CD4-positive, alpha-beta T cell treated with Interleukin-15 for 4 hours (primary cell): ENCODE measurements at regions not wholly inside any gene's neighbourhood (a gene's known extent, or its start where the extent isn't known, plus 50 kb on each side); places are given as distances from the start of the nearest gene placed in this dataset.
"Not testable (repeated sequence)": the region's sequence is repeated elsewhere in the genome, so short reads cannot be mapped to it uniquely, and the experiment has no call there.

Source experiments
- DNase-seq: peaks from one replicate; pipeline ENCODE4 v3.0.0-alpha.2; 2020; ENCODE audit warnings: low spot score

DNA sequence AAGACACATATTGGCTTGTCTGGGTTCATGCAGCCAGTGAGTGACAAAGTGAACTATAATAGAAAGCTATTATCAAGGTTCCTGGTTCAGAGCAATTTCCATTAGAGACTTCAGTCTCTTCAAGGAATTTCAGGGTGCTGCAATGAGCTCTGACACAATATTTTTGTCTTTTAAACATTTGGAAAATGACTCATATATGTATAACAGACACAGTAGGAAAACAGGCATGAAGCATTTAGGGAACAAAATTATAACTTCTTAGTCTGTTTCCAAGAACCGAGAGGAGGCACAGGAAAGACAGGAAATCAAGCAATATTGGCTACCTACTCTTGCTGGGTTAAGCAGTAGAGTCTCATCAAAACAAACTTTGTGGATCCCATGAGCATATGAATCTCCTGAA is 170.4 kb downstream of the PTPRC start:
- no peak for DNase-seq

DNA sequence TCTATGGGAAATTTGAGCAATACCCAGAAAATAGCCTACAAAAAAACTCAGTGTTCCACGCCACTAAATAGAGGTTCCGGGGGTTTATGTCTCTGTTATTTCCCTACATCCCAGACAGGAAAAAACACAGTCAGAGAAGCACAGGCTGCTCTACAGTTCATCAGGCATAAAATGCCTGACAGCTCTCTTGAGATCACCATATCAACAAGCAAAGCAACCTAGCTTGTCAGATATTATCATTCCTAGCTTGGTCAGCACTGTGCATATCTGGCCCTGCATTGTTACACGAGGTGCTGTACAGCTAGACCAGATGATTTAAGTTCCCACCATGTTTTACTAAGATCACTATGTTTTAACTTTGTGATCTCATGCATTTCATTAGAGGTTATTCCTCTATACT is 172.6 kb downstream of the PTPRC start:
- no peak for DNase-seq

- DNase-seq, result no peak
These were observed 184.8 kb downstream of the PTPRC start for GRCh38 chr1:198823626-198824025.

DNA sequence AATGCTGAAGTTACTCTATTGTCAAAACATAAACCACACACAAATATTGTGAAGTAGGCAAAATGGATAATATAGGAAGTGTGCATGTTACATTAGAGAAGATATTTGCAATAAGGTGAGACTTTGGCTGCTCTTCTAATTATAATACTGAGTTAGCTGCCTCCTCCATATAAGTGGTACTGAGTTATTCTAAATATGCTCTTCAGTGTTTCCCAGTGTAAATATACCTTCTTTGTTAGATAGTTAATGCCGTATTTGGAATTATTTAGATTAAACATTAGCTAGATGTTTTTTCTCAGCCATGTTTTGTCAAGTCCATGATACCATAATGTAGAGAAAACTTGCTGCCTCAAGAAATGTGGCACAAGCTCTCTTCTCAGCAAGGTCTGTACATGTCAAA is 186.4 kb downstream of the PTPRC start:
- no peak for DNase-seq

- DNase-seq, result no peak
These were observed 190.5 kb downstream of the PTPRC start for GRCh38 chr1:198829356-198829755.

GRCh38 chr1:198829944-198830343 is 191.1 kb downstream of the PTPRC start:
- no peak for DNase-seq

DNA sequence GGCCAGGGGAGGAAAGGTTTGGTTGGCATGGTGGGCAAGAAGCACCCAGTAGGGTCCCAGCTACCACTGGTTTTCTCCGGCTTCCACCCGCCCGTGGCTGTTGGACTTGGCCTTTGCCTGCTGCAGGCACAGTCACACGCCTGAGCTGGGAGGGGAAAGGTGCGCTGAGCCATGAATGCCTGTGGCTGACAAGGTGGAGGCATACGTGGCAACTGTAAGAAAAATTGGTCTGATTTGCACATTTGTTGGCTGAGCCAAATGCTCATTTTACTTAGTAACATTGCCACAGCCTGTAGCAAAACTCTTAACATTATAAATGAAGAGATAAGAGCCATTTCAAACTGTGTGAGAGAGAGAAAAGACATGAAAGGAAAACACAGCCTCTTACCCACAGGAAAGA is 191.6 kb downstream of the PTPRC start:
- DNase-seq, result no peak

DNA sequence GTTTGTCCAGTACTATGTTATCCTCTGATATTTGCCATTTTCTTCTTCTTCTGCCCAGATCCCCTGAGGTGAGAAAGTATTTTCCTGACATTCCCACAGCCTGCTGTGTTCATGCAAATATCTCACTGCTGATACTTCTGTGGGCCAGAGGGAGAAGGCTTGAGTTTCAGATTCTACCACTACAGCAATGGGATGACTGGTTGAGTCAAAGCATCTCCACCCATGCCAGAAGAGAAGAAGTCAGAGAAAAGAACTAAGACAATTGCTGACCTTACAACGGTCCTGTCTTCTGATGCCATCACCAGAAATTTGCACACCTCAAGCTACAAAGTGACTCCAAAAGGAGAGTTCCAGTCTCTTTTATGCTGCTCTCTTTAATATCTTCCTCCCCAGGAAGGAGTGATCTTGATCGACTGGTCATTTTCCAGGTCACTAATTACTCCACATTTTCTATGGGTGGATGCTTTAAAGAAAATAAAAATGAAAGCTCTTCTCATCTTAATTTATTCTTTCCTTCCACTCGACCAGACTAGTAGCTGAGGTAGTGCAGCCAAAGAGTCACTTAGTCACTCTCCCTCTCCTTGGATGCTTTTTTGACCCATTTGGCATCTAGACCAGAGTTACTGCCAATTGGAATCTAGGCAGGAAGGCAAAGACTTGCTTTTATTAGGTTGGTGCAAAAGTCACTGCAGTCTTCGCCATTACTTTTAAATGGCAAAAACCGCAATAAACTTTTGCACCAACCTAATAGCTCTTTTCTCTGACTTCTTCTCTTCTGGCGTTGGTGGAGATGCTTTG is 195.1 kb downstream of the PTPRC start:
- no peak for DNase-seq

- DNase-seq, result no peak
These were observed 198.6 kb downstream of the PTPRC start for GRCh38 chr1:198837278-198838021.

GRCh38 chr1:198838022-198838342 is 199.1 kb downstream of the PTPRC start:
- DNase-seq, result no peak

- no peak for DNase-seq
These were observed 202.6 kb downstream of the PTPRC start for GRCh38 chr1:198841477-198841876.

DNA sequence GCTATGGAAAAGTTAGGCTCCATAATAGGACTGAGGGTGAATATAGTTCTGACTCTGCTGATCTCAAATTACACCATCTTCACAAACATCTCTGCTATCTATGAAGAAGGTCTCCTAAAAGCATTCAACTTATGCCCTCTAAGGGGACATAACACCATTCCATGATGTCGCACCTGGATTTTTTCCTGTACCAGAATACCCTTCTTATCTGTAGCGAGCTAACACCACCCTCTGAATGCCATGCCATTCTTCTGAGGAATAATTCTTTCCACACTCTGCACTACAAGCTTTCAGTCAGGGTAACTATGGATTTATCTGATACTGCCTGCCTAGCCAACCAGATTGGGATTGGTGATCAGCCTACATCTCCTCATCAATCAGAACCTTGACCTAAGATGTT is 203.8 kb downstream of the PTPRC start:
- DNase-seq, result no peak

- DNase-seq, result no peak
These were observed 206.4 kb downstream of the PTPRC start for GRCh38 chr1:198845271-198845670.

GRCh38 chr1:198845851-198846250 is 207.0 kb downstream of the PTPRC start:
- no peak for DNase-seq

DNA sequence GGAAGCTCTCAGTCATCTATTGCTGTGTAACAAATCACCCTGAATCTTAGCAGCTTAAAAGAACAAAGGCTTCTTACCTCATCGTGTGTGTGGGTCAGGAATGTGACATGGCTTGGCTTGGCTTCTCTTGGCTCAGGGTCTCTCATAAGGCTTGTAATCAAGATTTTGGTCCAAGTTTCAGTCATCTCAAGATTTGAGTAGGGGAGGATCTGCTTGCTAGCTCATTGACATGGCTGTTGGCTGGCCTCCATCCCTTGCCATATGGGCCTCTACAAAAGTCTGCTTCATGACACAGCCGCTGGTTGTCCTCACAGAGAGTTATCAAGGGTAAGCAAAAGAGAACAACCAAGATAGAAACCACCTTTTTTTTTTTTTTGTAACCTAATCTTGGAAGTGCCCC is 207.7 kb downstream of the PTPRC start:
- no peak for DNase-seq

DNA sequence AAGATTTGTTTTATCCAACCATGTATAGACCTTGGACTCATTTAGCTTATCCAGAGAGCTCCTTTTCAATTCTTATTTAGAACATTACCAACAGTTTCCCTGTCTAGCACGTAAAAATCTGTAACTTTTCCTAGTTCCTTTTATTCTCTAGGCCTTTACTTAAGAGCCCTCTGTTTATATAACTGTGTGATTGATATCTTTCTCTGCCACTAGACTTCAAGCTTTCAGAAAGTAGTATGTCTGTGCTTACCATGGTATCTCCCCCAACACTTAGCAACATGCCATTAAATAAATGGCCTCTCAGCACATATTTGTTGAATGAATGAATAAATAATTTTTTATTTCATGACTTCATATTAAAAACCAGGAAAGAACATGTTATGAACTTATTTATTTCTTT is 209.4 kb downstream of the PTPRC start:
- no peak for DNase-seq

- no peak for DNase-seq
These were observed 209.8 kb downstream of the PTPRC start for GRCh38 chr1:198848649-198849048.

DNA sequence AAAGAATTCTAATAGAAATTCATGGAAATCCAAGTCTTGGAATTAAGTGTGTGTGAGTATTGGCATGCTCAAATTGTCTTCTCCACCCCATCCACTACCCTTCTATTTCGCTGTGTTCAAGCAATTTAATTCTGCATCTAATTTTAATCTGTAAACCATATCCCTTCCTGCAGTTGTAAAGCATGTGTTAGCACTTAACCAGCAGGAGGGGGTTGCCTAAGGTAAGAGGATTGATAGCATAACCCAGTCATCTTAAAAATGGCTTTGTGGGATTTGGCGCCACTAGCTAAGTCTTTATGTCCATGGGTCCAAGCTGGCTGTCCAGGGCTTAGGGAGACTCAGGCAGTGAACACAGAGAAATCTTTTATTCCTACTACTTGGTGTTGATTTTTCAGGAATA is 210.3 kb downstream of the PTPRC start:
- DNase-seq, result no peak

- no peak for DNase-seq
These were observed 211.4 kb downstream of the PTPRC start for GRCh38 chr1:198850196-198850595.

GRCh38 chr1:198850966-198851365 is 212.1 kb downstream of the PTPRC start:
- DNase-seq, result not testable (repeated sequence)

- DNase-seq, result no peak
These were observed 217.8 kb downstream of the PTPRC start for GRCh38 chr1:198856601-198857000.

DNA sequence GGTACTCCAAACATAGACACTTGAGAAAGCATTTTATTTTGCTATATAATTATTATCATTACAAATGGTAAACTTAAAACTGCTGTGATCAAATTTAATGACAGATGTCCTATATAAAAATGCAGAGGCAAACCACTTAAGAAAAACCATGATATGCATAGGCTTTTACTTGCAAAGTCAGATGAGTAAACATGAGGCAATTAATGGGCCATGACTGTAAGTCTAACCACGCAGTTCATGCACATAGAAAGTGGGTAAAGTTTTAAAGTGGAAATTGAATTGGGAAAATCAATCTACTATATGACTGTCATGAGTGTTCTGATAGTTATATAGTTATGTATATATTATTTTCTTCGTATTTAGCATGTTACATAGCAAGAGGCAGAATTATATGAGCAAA is 219.2 kb downstream of the PTPRC start:
- DNase-seq, result no peak

GRCh38 chr1:198860371-198860770 is 221.5 kb downstream of the PTPRC start:
- DNase-seq, result no peak

GRCh38 chr1:198861636-198862035 is 222.8 kb downstream of the PTPRC start:
- DNase-seq, result no peak
